CD4-positive, alpha-beta memory T cell (primary cell): ENCODE measurements at regions not wholly inside any gene's neighbourhood (a gene's known extent, or its start where the extent isn't known, plus 50 kb on each side); places are given as distances from the start of the nearest gene placed in this dataset.
"Not testable (repeated sequence)": the region's sequence is repeated elsewhere in the genome, so short reads cannot be mapped to it uniquely, and the experiment has no call there.

Experiments used
- CTCF ChIA-PET: fragments of 350-600 bp; sonication (Branson Sonifier 250); formaldehyde crosslinking; loops from one replicate; lab custom pipeline; 2021; ENCODE audit warnings: inconsistent platforms; ENCODE audit not compliant: partially characterized antibody; lab: Charles Lee
- POLR2A ChIA-PET: fragments of 350-600 bp; sonication (Branson Sonifier 250); formaldehyde crosslinking; loops from one replicate; lab custom pipeline; 2021; ENCODE audit not compliant: partially characterized antibody; lab: Charles Lee
- DNase-seq, 5 donors: peaks; one replicate each; pipeline versions ENCODE4 v3.0.0 to v3.0.0-alpha.2; 2020 to 2022; ENCODE audit warnings: mixed read lengths in 1 of 5
- H3K27ac ChIP-seq: one replicate; pipeline ENCODE4 v1.7.0; 2013; ENCODE audit warnings: low read depth, low read length
- H3K27me3 ChIP-seq: 2 replicates; pipeline ENCODE4 v1.7.0; 2013; ENCODE audit warnings: mild to moderate bottlenecking, low read length, moderate library complexity; ENCODE audit not compliant: insufficient read depth
- H3K36me3 ChIP-seq: 2 replicates; pipeline ENCODE4 v1.7.0; 2013; ENCODE audit warnings: mild to moderate bottlenecking, low read length, moderate library complexity; ENCODE audit not compliant: insufficient read depth
- H3K4me1 ChIP-seq: 2 replicates; pipeline ENCODE4 v1.7.0; 2013; ENCODE audit warnings: mild to moderate bottlenecking, low read length, moderate library complexity; ENCODE audit not compliant: insufficient read depth
- H3K4me3 ChIP-seq, 2 donors: one replicate each; pipeline ENCODE4 v1.7.0; 2013; ENCODE audit warnings: low read length in 2 of 2, mild to moderate bottlenecking in 1 of 2
- H3K9me3 ChIP-seq, 2 donors: one replicate each; pipeline ENCODE4 v1.7.0; 2013; ENCODE audit warnings: low read length in 2 of 2, control low read depth in 1 of 2; ENCODE audit not compliant: control insufficient read depth in 1 of 2
- H3K27ac Mint-ChIP-seq, 7 donors: one replicate each; pipeline ENCODE4 v1.8.0; 2020 to 2021; ENCODE audit warnings: mixed read lengths in 7 of 7, mild to moderate bottlenecking in 6 of 7, inconsistent platforms in 3 of 7, moderate library complexity in 3 of 7
- H3K27me3 Mint-ChIP-seq, 2 donors: one replicate each; pipeline ENCODE4 v1.8.0; 2020 to 2021; ENCODE audit warnings: mixed read lengths in 2 of 2
- H3K36me3 Mint-ChIP-seq, 2 donors: one replicate each; pipeline ENCODE4 v1.8.0; 2020 to 2021; ENCODE audit warnings: mixed read lengths in 2 of 2, inconsistent platforms in 1 of 2, mild to moderate bottlenecking in 1 of 2
- H3K4me1 Mint-ChIP-seq, 4 donors: one replicate each; pipeline ENCODE4 v1.8.0; 2020 to 2021; ENCODE audit warnings: mixed read lengths in 4 of 4, mild to moderate bottlenecking in 1 of 4
- H3K4me3 Mint-ChIP-seq, 8 donors: one replicate each; pipeline ENCODE4 v1.8.0; 2020 to 2021; ENCODE audit warnings: mixed read lengths in 8 of 8, mild to moderate bottlenecking in 7 of 8, moderate library complexity in 6 of 8, inconsistent platforms in 3 of 8
- H3K9me3 Mint-ChIP-seq, 8 donors: one replicate each; pipeline ENCODE4 v1.8.0; 2020 to 2021; ENCODE audit warnings: mixed read lengths in 8 of 8, mild to moderate bottlenecking in 5 of 8, inconsistent platforms in 3 of 8, moderate library complexity in 1 of 8
- intact Hi-C: fragments of 100-400 bp; cut with micrococcal nuclease; formaldehyde crosslinking; loops from one replicate; pipeline ENCODE4 v1.15.1; 2023

GRCh38 chr3:26090589-26090988, 300.7 kb downstream of the OXSM start:
- peaks cover 7 to 31% (median 23%) of the 10 kb centered on the region in 8 donors for H3K9me3 Mint-ChIP-seq
- no peaks in the 10 kb centered on the region for H3K4me1 ChIP-seq
- H3K4me1 Mint-ChIP-seq = no peaks in the 10 kb centered on the region
- no peaks in the 10 kb centered on the region for H3K27me3 ChIP-seq
- H3K27ac ChIP-seq = no peak overlapping the region
- no peaks in the 10 kb centered on the region for H3K36me3 ChIP-seq
- H3K4me3 ChIP-seq = no peak overlapping the region
- ChIA-PET CTCF (interaction anchor here (0.8 kb wide), 1 partner anchor 10 kb away, joined by 3 read pairs; no protein-coding TSS in a partner anchor), POLR2A (no interaction called here)
- no peak overlapping the region for H3K4me3 Mint-ChIP-seq
- no peak overlapping the region for H3K27ac Mint-ChIP-seq
- no peaks in the 10 kb centered on the region for H3K36me3 Mint-ChIP-seq
- H3K9me3 ChIP-seq = no peaks in the 10 kb centered on the region
- DNase-seq = no peak
- intact Hi-C loops = no loop called here
- peaks cover 0 to 4% of the 10 kb centered on the region in 2 donors for H3K27me3 Mint-ChIP-seq

GRCh38 chr3:26091096-26091495, 301.2 kb downstream of the OXSM start:
- ChIA-PET CTCF (interaction anchor here (0.8 kb wide), 1 partner anchor 9 kb away, joined by 3 read pairs; no protein-coding TSS in a partner anchor), POLR2A (no interaction called here)
- Mint-ChIP-seq H3K4me1 (no peaks in the 10 kb centered on the region), H3K36me3 (no peaks in the 10 kb centered on the region), H3K9me3 (peaks cover 7 to 34% (median 25%) of the 10 kb centered on the region in 8 donors), H3K4me3 (no peak overlapping the region), H3K27me3 (peaks cover 0 to 4% of the 10 kb centered on the region in 2 donors), H3K27ac (no peak overlapping the region)
- Histone ChIP-seq H3K9me3 (no peaks in the 10 kb centered on the region), H3K4me3 (no peak overlapping the region), H3K36me3 (no peaks in the 10 kb centered on the region), H3K27ac (no peak overlapping the region), H3K27me3 (no peaks in the 10 kb centered on the region), H3K4me1 (no peaks in the 10 kb centered on the region)
- intact Hi-C loops = no loop called here
- DNase-seq = no peak

- no peak overlapping the region for H3K4me3 ChIP-seq
- intact Hi-C loops = no loop called here
- Mint-ChIP-seq H3K4me1 (no peaks in the 10 kb centered on the region), H3K27ac (no peak overlapping the region), H3K27me3 (peaks cover 0 to 3% of the 10 kb centered on the region in 2 donors), H3K9me3 (peaks cover 7 to 37% (median 27%) of the 10 kb centered on the region in 8 donors), H3K4me3 (no peak overlapping the region), H3K36me3 (no peaks in the 10 kb centered on the region)
- DNase-seq = no peak
- no peak overlapping the region for H3K27ac ChIP-seq
- H3K4me1 ChIP-seq = no peaks in the 10 kb centered on the region
- no peaks in the 10 kb centered on the region for H3K36me3 ChIP-seq
- H3K27me3 ChIP-seq = no peaks in the 10 kb centered on the region
- ChIA-PET POLR2A (no interaction called here), CTCF (no interaction called here)
- H3K9me3 ChIP-seq = no peaks in the 10 kb centered on the region
Observed at GRCh38 chr3:26091626-26092025, 301.7 kb downstream of the OXSM start.

GRCh38 chr3:26097111-26097510, 307.2 kb downstream of the OXSM start:
- H3K36me3 Mint-ChIP-seq, H3K27ac Mint-ChIP-seq, H3K27ac ChIP-seq, H3K4me3 Mint-ChIP-seq, H3K4me3 ChIP-seq, DNase-seq, CTCF ChIA-PET, H3K27me3 ChIP-seq, H3K27me3 Mint-ChIP-seq, POLR2A ChIA-PET, H3K36me3 ChIP-seq, H3K4me1 Mint-ChIP-seq, H3K4me1 ChIP-seq, intact Hi-C loops, H3K9me3 ChIP-seq: not testable (repeated sequence)
- peaks cover 6 to 40% (median 26%) of the 10 kb centered on the region in 8 donors for H3K9me3 Mint-ChIP-seq

- intact Hi-C loops = no loop called here
- Mint-ChIP-seq H3K36me3 (peaks cover 0 to 6% of the 10 kb centered on the region in 2 donors), H3K4me3 (no peak overlapping the region), H3K9me3 (peaks cover 6 to 36% (median 25%) of the 10 kb centered on the region in 8 donors), H3K4me1 (no peaks in the 10 kb centered on the region), H3K27ac (no peak overlapping the region), H3K27me3 (no peaks in the 10 kb centered on the region)
- no peak overlapping the region for H3K4me3 ChIP-seq
- no peaks in the 10 kb centered on the region for H3K36me3 ChIP-seq
- no peak for DNase-seq
- H3K4me1 ChIP-seq = no peaks in the 10 kb centered on the region
- no peaks in the 10 kb centered on the region for H3K27me3 ChIP-seq
- CTCF ChIA-PET = interaction anchor here (1.1 kb wide), 1 partner anchor 9 kb away, joined by 3 read pairs; no protein-coding TSS in a partner anchor
- H3K27ac ChIP-seq = no peak overlapping the region
- POLR2A ChIA-PET = no interaction called here
- no peaks in the 10 kb centered on the region for H3K9me3 ChIP-seq
Observed at GRCh38 chr3:26099692-26100091, 309.8 kb downstream of the OXSM start.

GRCh38 chr3:26100176-26100575, 310.3 kb downstream of the OXSM start:
- Mint-ChIP-seq H3K36me3 (peaks cover 0 to 6% of the 10 kb centered on the region in 2 donors), H3K27me3 (no peaks in the 10 kb centered on the region), H3K27ac (no peak overlapping the region), H3K4me3 (no peak overlapping the region), H3K4me1 (no peaks in the 10 kb centered on the region), H3K9me3 (peaks cover 6 to 33% (median 23%) of the 10 kb centered on the region in 8 donors)
- H3K27ac ChIP-seq = no peak overlapping the region
- ChIA-PET CTCF (interaction anchor here (1.1 kb wide), 1 partner anchor 9 kb away, joined by 3 read pairs; no protein-coding TSS in a partner anchor), POLR2A (no interaction called here)
- DNase-seq = no peak
- no peaks in the 10 kb centered on the region for H3K27me3 ChIP-seq
- intact Hi-C loops = no loop called here
- H3K4me1 ChIP-seq = no peaks in the 10 kb centered on the region
- H3K4me3 ChIP-seq = no peak overlapping the region
- H3K36me3 ChIP-seq = no peaks in the 10 kb centered on the region
- no peaks in the 10 kb centered on the region for H3K9me3 ChIP-seq

DNA sequence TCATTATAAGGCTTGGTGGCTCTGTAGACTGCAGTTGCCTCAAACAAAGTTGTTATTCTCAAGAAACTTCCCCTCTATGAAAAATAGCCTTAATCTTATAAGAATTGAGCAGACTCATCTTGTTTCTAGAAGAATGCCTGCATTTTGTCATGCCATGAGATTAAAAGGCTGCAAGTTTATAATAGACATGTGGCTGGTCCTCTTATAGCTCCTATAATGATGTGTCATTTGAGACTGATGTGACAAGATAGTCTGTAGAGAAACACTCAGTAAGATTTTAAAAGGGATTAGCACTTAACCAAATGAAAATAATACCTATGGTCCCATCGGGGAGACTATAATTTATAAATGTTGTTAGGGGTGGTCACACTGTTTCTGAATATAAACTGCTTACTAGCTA, 312.5 kb downstream of the OXSM start:
- Histone ChIP-seq H3K4me1 (no peaks in the 10 kb centered on the region), H3K27ac (no peak overlapping the region), H3K9me3 (no peaks in the 10 kb centered on the region), H3K4me3 (no peak overlapping the region), H3K27me3 (no peaks in the 10 kb centered on the region), H3K36me3 (no peaks in the 10 kb centered on the region)
- Mint-ChIP-seq H3K4me1 (no peaks in the 10 kb centered on the region), H3K9me3 (peaks cover 4 to 15% (median 11%) of the 10 kb centered on the region in 8 donors), H3K27me3 (no peaks in the 10 kb centered on the region), H3K4me3 (no peak overlapping the region), H3K27ac (no peak overlapping the region), H3K36me3 (no peaks in the 10 kb centered on the region)
- intact Hi-C loops = no loop called here
- CTCF ChIA-PET = no interaction called here
- no peak for DNase-seq
- POLR2A ChIA-PET = no interaction called here
